ENCODE measurements at regions not wholly inside any gene's neighbourhood (a gene's known extent, or its start where the extent isn't known, plus 50 kb on each side); places are given as distances from the start of the nearest gene placed in this dataset.

- ChIA-PET CTCF (ENCODE audit: unreplicated experiment) (no interaction called here), POLR2A (interaction anchor here (0.5 to 1.2 kb wide), 6 partner anchors 11 to 1549 kb away, joined by 3 to 5 read pairs (median 4); partner anchors contain the start of gene CDC45)
- H3K36me3 ChIP-seq (ENCODE audit: insufficient read depth, low read length), result no peaks in the 10 kb centered on the region
- H3K27ac ChIP-seq (ENCODE audit: low read depth, low read length, poor library complexity, severe bottlenecking), result peak overlapping the region; percentile 84
- TF ChIP-seq, protein P1, sequence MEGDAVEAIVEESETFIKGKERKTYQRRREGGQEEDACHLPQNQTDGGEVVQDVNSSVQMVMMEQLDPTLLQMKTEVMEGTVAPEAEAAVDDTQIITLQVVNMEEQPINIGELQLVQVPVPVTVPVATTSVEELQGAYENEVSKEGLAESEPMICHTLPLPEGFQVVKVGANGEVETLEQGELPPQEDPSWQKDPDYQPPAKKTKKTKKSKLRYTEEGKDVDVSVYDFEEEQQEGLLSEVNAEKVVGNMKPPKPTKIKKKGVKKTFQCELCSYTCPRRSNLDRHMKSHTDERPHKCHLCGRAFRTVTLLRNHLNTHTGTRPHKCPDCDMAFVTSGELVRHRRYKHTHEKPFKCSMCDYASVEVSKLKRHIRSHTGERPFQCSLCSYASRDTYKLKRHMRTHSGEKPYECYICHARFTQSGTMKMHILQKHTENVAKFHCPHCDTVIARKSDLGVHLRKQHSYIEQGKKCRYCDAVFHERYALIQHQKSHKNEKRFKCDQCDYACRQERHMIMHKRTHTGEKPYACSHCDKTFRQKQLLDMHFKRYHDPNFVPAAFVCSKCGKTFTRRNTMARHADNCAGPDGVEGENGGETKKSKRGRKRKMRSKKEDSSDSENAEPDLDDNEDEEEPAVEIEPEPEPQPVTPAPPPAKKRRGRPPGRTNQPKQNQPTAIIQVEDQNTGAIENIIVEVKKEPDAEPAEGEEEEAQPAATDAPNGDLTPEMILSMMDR (conservative IDR thresholded peaks at IDR 0.05; ENCODE audit: low read length), result no peak
- intact Hi-C loops (cut with micrococcal nuclease; ENCODE audit: unreplicated experiment), result loop anchor here (1.0 kb wide), 1 partner anchor 22 kb away; no protein-coding TSS in a partner anchor
- DNase-seq (ENCODE audit: low spot score), result peak; percentile 90
- no peaks in the 10 kb centered on the region for H3K9me2 ChIP-seq (ENCODE audit: insufficient read depth, low read length)
- no peaks in the 10 kb centered on the region for H3K9me3 ChIP-seq (ENCODE audit: low read length)
- peak overlapping the region; percentile 74 for H3K4me2 ChIP-seq (ENCODE audit: low read length)
- H3K4me3 ChIP-seq (ENCODE audit: low read depth, low read length, poor library complexity, severe bottlenecking), result peak overlapping the region; percentile 4
- H4K20me1 ChIP-seq (ENCODE audit: insufficient read depth, low read length), result no peaks in the 10 kb centered on the region
- no TSS peak for BruUV-seq (replicated peaks)
- peaks cover 27% of the 10 kb centered on the region for H3K4me1 ChIP-seq (ENCODE audit: insufficient read depth, low read length, poor library complexity, severe bottlenecking)
- H3K79me2 ChIP-seq (ENCODE audit: insufficient read depth, low read depth, low read length), result no peaks in the 10 kb centered on the region
- H2AFZ ChIP-seq (ENCODE audit: low read length), result peak overlapping the region; percentile 51; the same call in 1 of the 2 replicates
Observed at GRCh38 chr22:19597399-19597735, 73.2 kb upstream of the CLDN5 start.

DNA sequence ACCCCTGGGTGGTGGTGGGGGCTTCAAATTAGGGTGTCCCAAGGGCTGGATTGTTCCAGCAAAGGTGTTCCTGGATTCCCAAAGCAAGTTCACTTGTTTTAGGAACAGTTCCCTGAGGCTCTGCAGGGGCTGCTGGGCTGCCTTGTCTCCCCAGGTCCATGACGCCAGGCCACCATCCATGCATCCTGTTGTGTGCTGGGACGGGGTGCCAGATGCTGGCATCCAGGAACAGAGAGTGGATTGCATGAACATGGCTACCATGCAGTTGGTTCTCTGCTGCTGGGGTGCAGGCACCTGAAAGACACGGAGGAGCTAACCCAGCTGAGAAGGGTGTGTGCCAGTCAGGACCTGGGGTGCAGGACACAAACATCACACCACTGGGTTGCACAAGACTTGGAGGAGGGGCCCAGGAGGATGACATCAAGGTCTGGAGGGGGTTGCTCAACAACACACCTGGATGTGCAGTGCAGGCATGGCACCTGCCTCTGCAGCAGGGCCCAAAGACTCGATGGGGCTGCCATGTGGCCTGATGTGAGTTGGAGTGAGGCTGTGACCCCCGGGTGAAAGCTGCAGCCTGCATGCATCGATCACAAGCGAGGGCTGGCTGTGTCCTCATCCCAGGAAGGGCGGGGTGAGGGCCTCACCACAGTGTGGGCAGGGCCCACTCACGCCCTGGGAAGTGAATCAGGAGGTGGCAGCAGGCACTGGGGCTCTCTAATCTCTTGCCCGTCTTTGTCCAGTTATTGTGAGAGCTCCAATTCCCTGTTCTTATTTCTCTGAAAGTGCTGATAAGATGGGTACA is 74.0 kb upstream of the CLDN5 start:
- ChIA-PET POLR2A (interaction anchor here (0.8 to 1.6 kb wide), 3 partner anchors 10 to 119 kb away, joined by 4 read pairs; partner anchors contain the start of genes CDC45 and UFD1), CTCF (ENCODE audit: unreplicated experiment) (no interaction called here)
- DNase-seq (ENCODE audit: low spot score), result peak; percentile 55
- H3K79me2 ChIP-seq (ENCODE audit: insufficient read depth, low read depth, low read length), result no peaks in the 10 kb centered on the region
- BruUV-seq (replicated peaks), result no TSS peak
- no peaks in the 10 kb centered on the region for H3K36me3 ChIP-seq (ENCODE audit: insufficient read depth, low read length)
- peak overlapping the region; percentile 74 for H3K4me2 ChIP-seq (ENCODE audit: low read length)
- H3K9me2 ChIP-seq (ENCODE audit: insufficient read depth, low read length), result no peaks in the 10 kb centered on the region
- peak overlapping the region; percentile 84 for H3K27ac ChIP-seq (ENCODE audit: low read depth, low read length, poor library complexity, severe bottlenecking)
- peak overlapping the region; percentile 4 for H3K4me3 ChIP-seq (ENCODE audit: low read depth, low read length, poor library complexity, severe bottlenecking)
- H2AFZ ChIP-seq (ENCODE audit: low read length), result peak overlapping the region; percentile 51; the same call in 1 of the 2 replicates
- H3K4me1 ChIP-seq (ENCODE audit: insufficient read depth, low read length, poor library complexity, severe bottlenecking), result peaks cover 27% of the 10 kb centered on the region
- H4K20me1 ChIP-seq (ENCODE audit: insufficient read depth, low read length), result no peaks in the 10 kb centered on the region
- TF ChIP-seq, protein P1 (conservative IDR thresholded peaks at IDR 0.05; ENCODE audit: low read length), result no peak
- no peak for TF ChIP-seq EZH2phosphoT487 (IDR thresholded peaks at IDR 0.05; ENCODE audit: borderline replicate concordance, low read depth, low read length)
- H3K9me3 ChIP-seq (ENCODE audit: low read length), result no peaks in the 10 kb centered on the region
- intact Hi-C loops (cut with micrococcal nuclease; ENCODE audit: unreplicated experiment), result no loop called here

DNA sequence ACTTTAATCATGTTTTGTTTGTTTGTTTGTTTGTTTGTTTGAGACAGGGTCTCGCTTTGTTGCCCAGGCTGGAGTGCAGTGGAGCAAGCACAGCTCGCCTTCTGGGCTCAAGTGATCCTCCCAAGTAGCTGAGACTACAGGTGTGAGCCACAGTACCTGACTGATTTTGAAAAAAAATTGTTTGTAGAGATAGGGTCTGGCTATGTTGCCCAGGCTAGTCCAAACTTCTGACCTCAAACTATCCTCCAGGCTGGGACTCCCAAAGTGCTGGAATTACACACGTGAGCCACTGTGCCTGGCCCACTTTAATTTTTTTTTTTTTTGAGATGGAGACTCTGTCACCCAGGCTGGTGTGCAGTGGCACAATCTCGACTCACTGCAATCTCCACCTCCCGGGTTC is 74.8 kb upstream of the CLDN5 start:
- TF ChIP-seq EZH2phosphoT487 (IDR thresholded peaks at IDR 0.05; ENCODE audit: borderline replicate concordance, low read depth, low read length), result no peak
- TF ChIP-seq, protein P1 (conservative IDR thresholded peaks at IDR 0.05; ENCODE audit: low read length), result no peak
- Histone ChIP-seq H3K4me2 (ENCODE audit: low read length) (0 out of 2 replicates have a peak overlapping the region, but pooled peaks have one; percentile 74), H3K27ac (ENCODE audit: low read depth, low read length, poor library complexity, severe bottlenecking) (no peak overlapping the region), H3K9me3 (ENCODE audit: low read length) (no peaks in the 10 kb centered on the region), H3K4me3 (ENCODE audit: low read depth, low read length, poor library complexity, severe bottlenecking) (no peak overlapping the region), H3K36me3 (ENCODE audit: insufficient read depth, low read length) (no peaks in the 10 kb centered on the region), H3K4me1 (ENCODE audit: insufficient read depth, low read length, poor library complexity, severe bottlenecking) (peaks cover 27% of the 10 kb centered on the region), H3K9me2 (ENCODE audit: insufficient read depth, low read length) (no peaks in the 10 kb centered on the region), H4K20me1 (ENCODE audit: insufficient read depth, low read length) (no peaks in the 10 kb centered on the region), H2AFZ (ENCODE audit: low read length) (peak overlapping the region; percentile 51; the same call in 1 of the 2 replicates), H3K79me2 (ENCODE audit: insufficient read depth, low read depth, low read length) (no peaks in the 10 kb centered on the region)
- BruUV-seq (replicated peaks), result no TSS peak
- CTCF ChIA-PET (ENCODE audit: unreplicated experiment), result no interaction called here
- DNase-seq (ENCODE audit: low spot score), result no peak
- POLR2A ChIA-PET, result interaction anchor here (0.8 to 1.6 kb wide), 2 partner anchors 16 to 120 kb away, joined by 3 to 4 read pairs; partner anchors contain the start of genes CDC45 and UFD1
- intact Hi-C loops (cut with micrococcal nuclease; ENCODE audit: unreplicated experiment), result no loop called here

Measured in OCI-LY7 (cell line).